H1 (cell line): ENCODE measurements at regions not wholly inside any gene's neighbourhood (a gene's known extent, or its start where the extent isn't known, plus 50 kb on each side); places are given as distances from the start of the nearest gene placed in this dataset.
A peak's percentile ranks its signal among the peaks of the same experiment; 100 is the strongest.

Experiments used
- CTCF ChIA-PET: fragments of 300-600 bp; sonication (Branson Sonifier 250); formaldehyde crosslinking; loops from one replicate; lab custom pipeline; 2021; ENCODE audit not compliant: partially characterized antibody; lab: Charles Lee
- POLR2A ChIA-PET: fragments of 300-600 bp; sonication (Branson Sonifier 250); formaldehyde crosslinking; loops from one replicate; lab custom pipeline; 2021; ENCODE audit warnings: inconsistent platforms; ENCODE audit not compliant: partially characterized antibody; lab: Charles Lee
- DNase-seq, 2 experiments: peaks; one replicate each; pipeline versions ENCODE4 v3.0.0 to v3.0.0-alpha.2; 2010 to 2022; ENCODE audit warnings: low spot score in 2 of 2, low read depth in 1 of 2, mixed read lengths in 1 of 2
- FAIRE-seq: peaks from 2 replicates; lab custom pipeline; 2011; peaks lifted over from hg19 to GRCh38; lab: Jason Lieb, UNC
- H2AFZ ChIP-seq: 2 replicates; pipeline ENCODE4 v1.8.1; 2012; ENCODE audit warnings: low read length, inconsistent platforms
- H2AK5ac ChIP-seq: 2 replicates; pipeline ENCODE4 v1.6.1; 2013; ENCODE audit warnings: low read depth, low read length
- H2BK120ac ChIP-seq: replicated peaks from 2 replicates; pipeline ENCODE3; 2013; ENCODE audit warnings: low read depth, low read length, inconsistent platforms
- H2BK12ac ChIP-seq: 2 replicates; pipeline ENCODE4 v1.6.1; 2013; ENCODE audit warnings: low read depth, low read length
- H2BK15ac ChIP-seq: 2 replicates; pipeline ENCODE4 v1.6.1; 2013; ENCODE audit warnings: low read length
- H2BK20ac ChIP-seq: 2 replicates; pipeline ENCODE4 v1.6.1; 2013; ENCODE audit warnings: low read length
- H2BK5ac ChIP-seq: 2 replicates; pipeline ENCODE4 v1.6.1; 2013; ENCODE audit warnings: low read depth, low read length
- H3K14ac ChIP-seq: 2 replicates; pipeline ENCODE4 v1.6.1; 2013; ENCODE audit warnings: inconsistent platforms; ENCODE audit not compliant: insufficient read length
- H3K18ac ChIP-seq: 2 replicates; pipeline ENCODE4 v1.6.1; 2013; ENCODE audit warnings: low read length; ENCODE audit errors: extremely low read depth
- H3K23ac ChIP-seq: 2 replicates; pipeline ENCODE4 v1.6.1; 2013; ENCODE audit warnings: inconsistent platforms; ENCODE audit not compliant: insufficient read length
- H3K23me2 ChIP-seq: 2 replicates; pipeline ENCODE4 v1.6.1; 2013; ENCODE audit warnings: low read depth, low read length
- H3K27ac ChIP-seq: 2 replicates; pipeline ENCODE4 v1.6.1; 2011; ENCODE audit warnings: low read depth, low read length, inconsistent platforms
- H3K27me3 ChIP-seq, 4 experiments: replicated peaks in 1 of 4; 1 replicate in 1 of 4; 2 replicates in 3 of 4; pipeline versions ENCODE4 v1.6.1 to v1.8.1; 2011 to 2013; ENCODE audit warnings: low read length in 3 of 4, mild to moderate bottlenecking in 3 of 4, inconsistent platforms in 2 of 4, mixed read lengths in 2 of 4, moderate library complexity in 1 of 4; ENCODE audit not compliant: control insufficient read depth in 3 of 4, insufficient read depth in 3 of 4; ENCODE audit errors: extremely low read depth in 1 of 4
- H3K36me3 ChIP-seq, 4 experiments: 2 replicates each; pipeline versions ENCODE4 v1.6.1 to v1.8.1; 2011 to 2013; ENCODE audit warnings: mild to moderate bottlenecking in 4 of 4, low read length in 3 of 4, moderate library complexity in 2 of 4, control low read depth in 1 of 4, inconsistent platforms in 1 of 4; ENCODE audit not compliant: insufficient read depth in 4 of 4, control insufficient read depth in 2 of 4
- H3K4ac ChIP-seq: replicated peaks from 2 replicates; pipeline ENCODE3; 2013; ENCODE audit warnings: low read length, low read depth, mixed read lengths, inconsistent platforms; ENCODE audit not compliant: insufficient read length
- H3K4me1 ChIP-seq, 4 experiments: replicated peaks in 1 of 4; 1 replicate in 1 of 4; 2 replicates in 3 of 4; pipeline versions ENCODE4 v1.6.1 to v1.8.1; 2011 to 2013; ENCODE audit warnings: low read length in 3 of 4, inconsistent platforms in 2 of 4, mixed read lengths in 1 of 4; ENCODE audit not compliant: insufficient read depth in 4 of 4, control insufficient read depth in 3 of 4
- H3K4me2 ChIP-seq, 2 experiments: 2 replicates each; pipeline versions ENCODE4 v1.6.1 to v1.8.1; 2011 to 2013; ENCODE audit warnings: low read depth in 2 of 2, low read length in 2 of 2, control low read depth in 1 of 2, inconsistent platforms in 1 of 2, mild to moderate bottlenecking in 1 of 2; ENCODE audit not compliant: insufficient read depth in 1 of 2
- H3K4me3 ChIP-seq, 4 experiments: fragments of 200-600, 300-600 bp in 1 of 4; sonication (generic), shearing (Covaris generic), sonication (Bioruptor Twin) in 1 of 4; 2 replicates each; pipeline versions ENCODE4 v1.5.1 to v1.8.1; 2011 to 2016; ENCODE audit warnings: low read length in 4 of 4, low read depth in 3 of 4, control low read depth in 2 of 4, inconsistent platforms in 2 of 4, mild to moderate bottlenecking in 2 of 4, mixed read lengths in 1 of 4, moderate library complexity in 1 of 4; ENCODE audit not compliant: insufficient read depth in 2 of 4; ENCODE audit errors: extremely low read depth in 1 of 4
- H3K56ac ChIP-seq: replicated peaks from 2 replicates; pipeline ENCODE3; 2013; ENCODE audit warnings: low read depth, mild to moderate bottlenecking, mixed read lengths, low read length, inconsistent platforms; ENCODE audit not compliant: insufficient read length
- H3K79me1 ChIP-seq: 2 replicates; pipeline ENCODE4 v1.6.1; 2013; ENCODE audit warnings: low read depth, low read length, control low read depth
- H3K79me2 ChIP-seq, 2 experiments: 2 replicates each; pipeline versions ENCODE4 v1.6.1 to v1.8.1; 2012 to 2013; ENCODE audit warnings: low read length in 2 of 2, mild to moderate bottlenecking in 2 of 2, inconsistent platforms in 1 of 2; ENCODE audit not compliant: insufficient read depth in 2 of 2, control insufficient read depth in 1 of 2
- H3K9ac ChIP-seq, 4 experiments: replicated peaks in 1 of 4; 1 replicate in 1 of 4; 2 replicates in 3 of 4; pipeline versions ENCODE4 v1.6.1 to v1.8.1; 2011 to 2013; ENCODE audit warnings: low read depth in 3 of 4, low read length in 3 of 4, control low read depth in 2 of 4, mild to moderate bottlenecking in 2 of 4, moderate library complexity in 2 of 4, inconsistent platforms in 1 of 4; ENCODE audit errors: extremely low read depth in 1 of 4
- H3K9me3 ChIP-seq, 2 experiments: 2 replicates each; pipeline versions ENCODE4 v1.6.1 to v1.8.1; 2012 to 2013; ENCODE audit warnings: mild to moderate bottlenecking in 2 of 2, moderate library complexity in 2 of 2, control low read depth in 1 of 2, inconsistent platforms in 1 of 2, low read depth in 1 of 2, low read length in 1 of 2, mixed read lengths in 1 of 2; ENCODE audit not compliant: insufficient read depth in 2 of 2
- H4K20me1 ChIP-seq, 2 experiments: replicated peaks in 1 of 2; 2 replicates each; pipeline versions ENCODE3 to v1.8.1; 2011 to 2013; ENCODE audit warnings: inconsistent platforms in 2 of 2, low read length in 2 of 2, mild to moderate bottlenecking in 1 of 2; ENCODE audit not compliant: insufficient read depth in 2 of 2, control insufficient read depth in 1 of 2
- H4K5ac ChIP-seq: 2 replicates; pipeline ENCODE4 v1.6.1; 2013; ENCODE audit warnings: low read length, low read depth, mixed read lengths, inconsistent platforms; ENCODE audit not compliant: insufficient read length
- H4K8ac ChIP-seq: 2 replicates; pipeline ENCODE4 v1.8.0; 2013; ENCODE audit warnings: mild to moderate bottlenecking, moderate library complexity, low read length, inconsistent platforms; ENCODE audit not compliant: insufficient read depth; ENCODE audit errors: extremely low read depth
- H4K91ac ChIP-seq: replicated peaks from 2 replicates; pipeline ENCODE3; 2013; ENCODE audit warnings: low read length, mixed read lengths, inconsistent platforms; ENCODE audit not compliant: insufficient read length
- CEBPB ChIP-seq: IDR thresholded peaks from 2 replicates; pipeline ENCODE4 v1.6.1; 2012; ENCODE audit warnings: low read depth, low read length
- GABPA ChIP-seq: IDR thresholded peaks from 2 replicates; pipeline ENCODE4 v1.6.1; 2011; ENCODE audit warnings: mild to moderate bottlenecking, low read length, moderate library complexity, borderline replicate concordance; ENCODE audit not compliant: insufficient read depth
- RAD21 ChIP-seq, 2 experiments: IDR thresholded peaks in 1 of 2; conservative IDR thresholded peaks in 1 of 2; 2 replicates each; pipeline ENCODE4 v1.6.1; 2011; ENCODE audit warnings: low read depth in 2 of 2, low read length in 2 of 2, improper control_type of control experiment in 1 of 2, inconsistent platforms in 1 of 2, mild to moderate bottlenecking in 1 of 2, moderate library complexity in 1 of 2
- RFX5 ChIP-seq: IDR thresholded peaks from 2 replicates; pipeline ENCODE4 v1.6.1; 2011; ENCODE audit warnings: low read depth, low read length, improper control_type of control experiment, borderline replicate concordance
- YY1 ChIP-seq: IDR thresholded peaks from 2 replicates; pipeline ENCODE4 v1.6.1; 2011; ENCODE audit warnings: low read depth, mild to moderate bottlenecking, low read length
- WGBS, 2 experiments: shearing (Covaris generic) in 1 of 2; methylation state at CpG; one replicate each; pipeline versions ENCODE4 v1.1.6 to v1.1.7; 2013 to 2015; ENCODE audit warnings: low lambda C conversion rate in 2 of 2, mixed read lengths in 2 of 2, inconsistent platforms in 1 of 2, low coverage in 1 of 2, missing lambda C conversion rate in 1 of 2; ENCODE audit not compliant: insufficient replicate concordance in 2 of 2, insufficient coverage in 1 of 2, insufficient read length in 1 of 2; ENCODE audit errors: extremely low coverage in 1 of 2, missing lambda C conversion rate in 1 of 2; 5-methylcytosine and 5-hydroxymethylcytosine counted together
- TF ChIP-seq, protein P1 (sequence below): IDR thresholded peaks from 2 replicates; pipeline ENCODE4 v1.6.1; 2012; ENCODE audit warnings: low read length, inconsistent platforms

GRCh38 chr5:124889850-124890249 lies 143.4 kb upstream of the ZNF608 start:
- no peak overlapping the region for H2BK120ac ChIP-seq

More at GRCh38 chr5:124889850-124890249, 143.4 kb upstream of the ZNF608 start:
- Histone ChIP-seq H3K36me3 (no peaks in the 10 kb centered on the region; a peak in 1 of 8 replicates), H2BK15ac (no peak overlapping the region), H4K5ac (no peak overlapping the region), H3K23ac (no peak overlapping the region), H2BK5ac (no peak overlapping the region), H2AFZ (no peak overlapping the region), H4K8ac (no peak overlapping the region), H3K79me1 (no peaks in the 10 kb centered on the region), H3K23me2 (no peaks in the 10 kb centered on the region), H3K9me3 (peaks cover 7% of the 10 kb centered on the region in 2 experiments; a peak in 2 of 4 replicates), H3K4me3 (no peak overlapping the region), H3K14ac (no peak overlapping the region), H3K27ac (no peak overlapping the region), H4K20me1 (no peaks in the 10 kb centered on the region), H3K56ac (no peak overlapping the region), H3K4ac (no peak overlapping the region), H2AK5ac (no peak overlapping the region), H3K4me2 (peak overlapping the region in 1 of 2 experiments; percentile 19; a peak in 1 of 4 replicates), H4K91ac (no peak overlapping the region), H2BK12ac (no peak overlapping the region), H3K79me2 (no peaks in the 10 kb centered on the region), H3K27me3 (no peaks in the 10 kb centered on the region), H3K18ac (no peak overlapping the region), H2BK20ac (no peak overlapping the region), H3K9ac (no peak overlapping the region), H3K4me1 (peaks cover 0 to 9% (median 5%) of the 10 kb centered on the region in 4 experiments; a peak in 5 of 7 replicates)
- DNase-seq (no peak), FAIRE-seq (no peak)
- 88% methylated on average over 5 of the region's 5 CpGs; no CpG with 5 or more reads in 1 of the 2 experiments for WGBS, 2 experiments
- POLR2A ChIA-PET, result interaction anchor here (0.5 kb wide), 1 partner anchor 106 kb away, joined by 3 read pairs; no protein-coding TSS in a partner anchor
- CTCF ChIA-PET, result interaction anchor here (0.8 kb wide), 1 partner anchor 401 kb away, joined by 3 read pairs; no protein-coding TSS in a partner anchor
- TF ChIP-seq GABPA, result no peak
- no peak for TF ChIP-seq RFX5
- TF ChIP-seq YY1, result no peak
- TF ChIP-seq, protein P1, sequence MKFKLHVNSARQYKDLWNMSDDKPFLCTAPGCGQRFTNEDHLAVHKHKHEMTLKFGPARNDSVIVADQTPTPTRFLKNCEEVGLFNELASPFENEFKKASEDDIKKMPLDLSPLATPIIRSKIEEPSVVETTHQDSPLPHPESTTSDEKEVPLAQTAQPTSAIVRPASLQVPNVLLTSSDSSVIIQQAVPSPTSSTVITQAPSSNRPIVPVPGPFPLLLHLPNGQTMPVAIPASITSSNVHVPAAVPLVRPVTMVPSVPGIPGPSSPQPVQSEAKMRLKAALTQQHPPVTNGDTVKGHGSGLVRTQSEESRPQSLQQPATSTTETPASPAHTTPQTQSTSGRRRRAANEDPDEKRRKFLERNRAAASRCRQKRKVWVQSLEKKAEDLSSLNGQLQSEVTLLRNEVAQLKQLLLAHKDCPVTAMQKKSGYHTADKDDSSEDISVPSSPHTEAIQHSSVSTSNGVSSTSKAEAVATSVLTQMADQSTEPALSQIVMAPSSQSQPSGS, result no peak
- TF ChIP-seq CEBPB, result no peak
- TF ChIP-seq RAD21 (IDR thresholded peaks at IDR 0.05 in 1 of 2, conservative IDR thresholded peaks at IDR 0.05 in 1 of 2; ENCODE audit: low read depth in 2 of 2, low read length in 2 of 2), result no peak
